ENCODE measurements at regions not wholly inside any gene's neighbourhood (a gene's known extent, or its start where the extent isn't known, plus 50 kb on each side); places are given as distances from the start of the nearest gene placed in this dataset.

- TF ChIP-seq YY1 (IDR thresholded peaks at IDR 0.05; ENCODE audit: low read depth) (no peak), RAD21 (IDR thresholded peaks at IDR 0.05; ENCODE audit: low read depth) (no peak), CREB1 (IDR thresholded peaks at IDR 0.05; ENCODE audit: low read depth) (no peak), FOXM1 (IDR thresholded peaks at IDR 0.05; ENCODE audit: borderline replicate concordance, low read depth) (no peak), REST (IDR thresholded peaks at IDR 0.05; ENCODE audit: low read depth) (no peak), TEAD4 (IDR thresholded peaks at IDR 0.05) (no peak), EGR1 (IDR thresholded peaks at IDR 0.05) (no peak), TAF1 (IDR thresholded peaks at IDR 0.05; ENCODE audit: low read depth) (no peak), NFIC (IDR thresholded peaks at IDR 0.05) (no peak), MAX (IDR thresholded peaks at IDR 0.05) (no peak), USF1 (IDR thresholded peaks at IDR 0.05) (no peak), TCF12 (IDR thresholded peaks at IDR 0.05; ENCODE audit: low read depth) (no peak)
Measured at GRCh38 chr4:157616741-157617472, 396.4 kb downstream of the GRIA2 start.

GRCh38 chr4:157607996-157608395 is 387.5 kb downstream of the GRIA2 start:
- TF ChIP-seq CEBPB (IDR thresholded peaks at IDR 0.05) (no peak), NFIC (IDR thresholded peaks at IDR 0.05) (no peak), TEAD4 (IDR thresholded peaks at IDR 0.05) (no peak), MAX (IDR thresholded peaks at IDR 0.05) (no peak), TAF1 (IDR thresholded peaks at IDR 0.05; ENCODE audit: low read depth) (no peak), REST (IDR thresholded peaks at IDR 0.05; ENCODE audit: low read depth) (no peak), ZBTB7A (IDR thresholded peaks at IDR 0.05; ENCODE audit: low read depth) (no peak), RAD21 (IDR thresholded peaks at IDR 0.05; ENCODE audit: low read depth) (no peak), EGR1 (IDR thresholded peaks at IDR 0.05) (no peak), EP300 (IDR thresholded peaks at IDR 0.05; ENCODE audit: borderline replicate concordance) (no peak), FOXM1 (IDR thresholded peaks at IDR 0.05; ENCODE audit: borderline replicate concordance, low read depth) (no peak)

- TF ChIP-seq NFIC (IDR thresholded peaks at IDR 0.05) = no peak
- TF ChIP-seq TCF12 (IDR thresholded peaks at IDR 0.05; ENCODE audit: low read depth) = no peak
- no peak for TF ChIP-seq CREB1 (IDR thresholded peaks at IDR 0.05; ENCODE audit: low read depth)
- no peak for TF ChIP-seq TAF1 (IDR thresholded peaks at IDR 0.05; ENCODE audit: low read depth)
- no peak for TF ChIP-seq FOXM1 (IDR thresholded peaks at IDR 0.05; ENCODE audit: borderline replicate concordance, low read depth)
- no peak for TF ChIP-seq USF1 (IDR thresholded peaks at IDR 0.05)
- no peak for TF ChIP-seq CEBPB (IDR thresholded peaks at IDR 0.05)
- no peak for TF ChIP-seq YY1 (IDR thresholded peaks at IDR 0.05; ENCODE audit: low read depth)
- TF ChIP-seq MAX (IDR thresholded peaks at IDR 0.05) = no peak
- no peak for TF ChIP-seq TEAD4 (IDR thresholded peaks at IDR 0.05)
- TF ChIP-seq RAD21 (IDR thresholded peaks at IDR 0.05; ENCODE audit: low read depth) = no peak
- TF ChIP-seq EGR1 (IDR thresholded peaks at IDR 0.05) = no peak
- TF ChIP-seq REST (IDR thresholded peaks at IDR 0.05; ENCODE audit: low read depth) = no peak
- no peak for TF ChIP-seq EP300 (IDR thresholded peaks at IDR 0.05; ENCODE audit: borderline replicate concordance)
Measured at GRCh38 chr4:157600583-157600982, 380.1 kb downstream of the GRIA2 start.

- no peak for TF ChIP-seq YY1 (IDR thresholded peaks at IDR 0.05; ENCODE audit: low read depth)
- TF ChIP-seq ZBTB7A (IDR thresholded peaks at IDR 0.05; ENCODE audit: low read depth) = no peak
- no peak for TF ChIP-seq MAX (IDR thresholded peaks at IDR 0.05)
- TF ChIP-seq CREB1 (IDR thresholded peaks at IDR 0.05; ENCODE audit: low read depth) = no peak
- TF ChIP-seq NFIC (IDR thresholded peaks at IDR 0.05) = no peak
- TF ChIP-seq EGR1 (IDR thresholded peaks at IDR 0.05) = no peak
- no peak for TF ChIP-seq FOXM1 (IDR thresholded peaks at IDR 0.05; ENCODE audit: borderline replicate concordance, low read depth)
- TF ChIP-seq TCF12 (IDR thresholded peaks at IDR 0.05; ENCODE audit: low read depth) = no peak
- TF ChIP-seq TAF1 (IDR thresholded peaks at IDR 0.05; ENCODE audit: low read depth) = no peak
- no peak for TF ChIP-seq TEAD4 (IDR thresholded peaks at IDR 0.05)
- TF ChIP-seq REST (IDR thresholded peaks at IDR 0.05; ENCODE audit: low read depth) = no peak
- TF ChIP-seq EP300 (IDR thresholded peaks at IDR 0.05; ENCODE audit: borderline replicate concordance) = no peak
- no peak for TF ChIP-seq RAD21 (IDR thresholded peaks at IDR 0.05; ENCODE audit: low read depth)
- no peak for TF ChIP-seq CEBPB (IDR thresholded peaks at IDR 0.05)
- no peak for TF ChIP-seq USF1 (IDR thresholded peaks at IDR 0.05)
Measured at GRCh38 chr4:157591245-157591644, 370.7 kb downstream of the GRIA2 start.

Measured in Ishikawa (cell line).